Fibroblast of skin of right biceps (primary cell): ENCODE measurements at regions not wholly inside any gene's neighbourhood (a gene's known extent, or its start where the extent isn't known, plus 50 kb on each side); places are given as distances from the start of the nearest gene placed in this dataset.
A peak's percentile ranks its signal among the peaks of the same experiment; 100 is the strongest.

Experiments used
- DNase-seq: peaks from one replicate; pipeline ENCODE4 v3.0.0-alpha.2; 2013

DNA sequence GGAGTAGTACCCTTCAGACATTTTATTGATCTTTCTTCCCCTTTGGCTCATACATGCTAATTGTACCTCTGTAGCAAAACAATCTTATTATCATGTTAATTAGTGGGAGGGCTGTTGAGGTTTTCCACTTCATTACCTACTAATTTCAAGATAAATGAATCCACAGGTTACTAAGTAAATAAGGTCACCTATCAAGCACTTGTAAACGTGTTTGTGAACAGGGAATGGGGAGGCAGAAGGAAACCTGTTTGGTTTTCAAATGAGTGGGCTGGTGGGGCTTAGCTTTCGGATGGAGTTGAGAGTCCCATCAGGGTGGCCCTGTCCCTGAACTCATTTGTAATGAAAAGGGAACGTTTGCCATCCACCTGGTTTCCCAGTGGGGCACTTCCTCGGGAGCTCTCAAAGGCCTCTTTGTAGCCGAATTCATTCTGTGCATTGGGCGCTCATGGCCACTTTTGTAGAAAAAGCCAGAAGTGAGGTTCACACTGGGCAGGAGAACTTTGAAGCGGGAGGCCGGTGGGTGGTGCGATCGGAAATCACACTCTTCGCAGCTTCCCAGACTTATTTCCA is 419.8 kb upstream of the NR2F2 start:
- DNase-seq: no peak

GRCh38 chr15:95911570-95912279 is 418.8 kb upstream of the NR2F2 start:
- no peak for DNase-seq

GRCh38 chr15:95912280-95912625 is 418.2 kb upstream of the NR2F2 start:
- no peak for DNase-seq

DNA sequence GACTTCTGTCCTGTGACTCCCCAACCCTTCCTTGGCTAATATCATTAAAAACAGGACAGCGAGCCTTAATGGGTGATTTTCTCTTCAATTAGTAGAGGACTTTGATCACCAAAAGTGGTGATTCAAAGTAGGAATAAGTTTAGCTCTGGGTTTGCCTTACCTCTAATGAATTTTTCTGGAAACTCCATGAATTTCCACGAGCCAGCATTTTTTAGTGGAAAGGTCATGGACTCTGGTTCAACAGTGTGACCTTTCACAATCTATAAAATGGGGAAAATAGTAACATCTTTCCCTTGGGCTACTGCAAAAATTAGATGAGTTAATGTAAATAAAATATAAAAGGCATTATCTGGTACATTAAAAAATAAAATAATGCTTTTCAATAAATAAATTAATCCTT is 417.8 kb upstream of the NR2F2 start:
- DNase-seq: no peak

DNA sequence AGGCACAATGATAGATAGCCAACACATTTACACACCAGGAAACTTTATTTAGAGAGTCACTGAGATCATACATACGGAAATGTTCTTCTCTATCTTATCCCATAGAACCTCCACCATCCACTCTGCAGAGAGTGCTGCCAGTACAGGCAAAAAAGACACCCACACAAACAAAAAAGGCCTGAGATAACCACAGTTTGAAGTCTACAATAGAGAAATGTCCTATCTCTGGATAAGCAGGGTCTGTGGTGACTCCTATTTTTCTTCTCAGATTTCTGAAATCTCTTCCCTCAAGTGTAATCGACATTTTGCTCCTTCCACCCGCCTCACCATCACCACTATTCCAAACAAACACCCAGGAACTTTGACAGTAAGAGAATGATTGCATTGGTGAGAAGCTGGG is 413.9 kb upstream of the NR2F2 start:
- DNase-seq: no peak

- no peak for DNase-seq
Measured at GRCh38 chr15:95918525-95918924, 412.0 kb upstream of the NR2F2 start.

GRCh38 chr15:95919460-95919859 is 411.0 kb upstream of the NR2F2 start:
- no peak for DNase-seq

DNA sequence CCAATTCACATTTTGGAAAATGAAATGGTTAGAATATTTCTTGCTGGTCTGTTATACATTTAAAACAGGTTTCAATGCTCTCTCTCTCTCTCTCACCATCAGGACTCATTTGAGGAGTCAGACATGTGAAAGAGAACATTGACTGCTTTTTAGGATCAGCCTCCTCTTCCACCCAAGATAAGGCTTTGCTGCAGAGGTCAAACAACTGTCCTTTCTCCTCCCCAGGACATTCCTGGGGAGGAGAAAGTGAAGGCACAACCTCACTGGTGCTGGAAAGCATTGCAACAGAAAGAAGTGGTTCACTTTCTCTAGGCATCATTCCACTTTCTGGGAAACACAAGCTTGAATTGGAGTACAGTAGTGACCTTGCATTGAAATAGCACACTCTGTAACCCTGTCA is 409.1 kb upstream of the NR2F2 start:
- DNase-seq: no peak

DNA sequence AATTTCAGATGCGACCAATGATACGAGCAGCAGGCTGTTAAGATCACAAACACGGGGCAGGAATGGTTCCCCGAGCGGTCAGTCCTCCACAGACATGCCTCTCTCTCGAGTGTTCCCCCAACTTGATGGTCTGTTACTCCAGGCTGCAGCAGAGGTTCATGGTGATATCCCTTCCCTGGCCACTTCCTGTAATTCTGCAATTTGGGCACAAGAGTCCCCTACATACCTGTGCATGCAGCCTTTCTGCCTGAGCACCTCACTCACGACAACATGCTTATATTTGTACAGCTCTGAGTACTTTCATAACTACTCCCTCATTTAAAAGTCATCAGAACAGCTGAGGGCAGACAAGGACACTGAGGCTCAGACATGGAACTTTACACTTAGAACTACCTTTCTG is 408.1 kb upstream of the NR2F2 start:
- no peak for DNase-seq

GRCh38 chr15:95923792-95924191 is 406.7 kb upstream of the NR2F2 start:
- DNase-seq: no peak

DNA sequence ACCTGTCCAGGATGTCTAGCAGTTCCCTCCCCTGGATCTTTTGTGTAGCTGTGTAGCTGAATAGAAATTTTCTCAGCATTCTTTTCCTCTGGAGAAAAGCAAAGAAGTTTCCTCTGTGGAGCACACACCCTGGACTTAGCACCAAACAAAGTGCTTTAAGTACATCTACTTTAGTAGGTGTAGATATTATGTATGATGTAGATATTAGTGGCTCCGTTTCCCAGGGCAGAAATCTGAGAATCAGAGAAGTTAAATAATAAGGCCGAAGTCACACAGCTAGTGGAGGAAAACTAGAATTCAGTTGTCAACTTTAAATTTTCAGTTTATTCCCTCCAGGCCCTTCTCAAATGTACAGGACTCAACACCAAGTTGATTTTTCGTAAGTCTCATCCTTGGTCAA is 401.7 kb upstream of the NR2F2 start:
- no peak for DNase-seq

- DNase-seq: no peak
Measured at GRCh38 chr15:95929232-95929846, 401.2 kb upstream of the NR2F2 start.

GRCh38 chr15:95930659-95931375 is 399.7 kb upstream of the NR2F2 start:
- DNase-seq: no peak

- no peak for DNase-seq
Measured at GRCh38 chr15:95931619-95932018, 398.9 kb upstream of the NR2F2 start.

GRCh38 chr15:95932141-95932540 is 398.4 kb upstream of the NR2F2 start:
- no peak for DNase-seq

GRCh38 chr15:95932676-95933075 is 397.8 kb upstream of the NR2F2 start:
- peak; percentile 80 for DNase-seq

DNA sequence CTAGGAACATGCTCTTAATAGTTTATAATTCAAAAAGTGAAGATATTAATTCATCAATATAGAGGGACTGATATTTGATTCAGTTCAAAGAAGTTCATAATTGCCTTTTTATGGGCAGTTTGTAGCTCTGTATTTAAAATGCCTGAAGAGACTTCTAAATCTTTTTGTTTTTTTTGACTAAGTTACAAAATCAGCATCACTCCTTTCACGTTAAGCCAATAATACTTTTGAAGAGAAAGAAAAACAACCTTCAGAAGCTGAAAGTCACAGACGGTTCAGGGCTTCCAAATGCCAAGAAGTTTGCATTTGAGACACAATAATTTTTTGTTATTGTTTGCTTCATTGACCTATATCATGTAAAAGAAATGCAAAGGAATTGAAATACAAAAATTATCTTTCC is 394.6 kb upstream of the NR2F2 start:
- no peak for DNase-seq

DNA sequence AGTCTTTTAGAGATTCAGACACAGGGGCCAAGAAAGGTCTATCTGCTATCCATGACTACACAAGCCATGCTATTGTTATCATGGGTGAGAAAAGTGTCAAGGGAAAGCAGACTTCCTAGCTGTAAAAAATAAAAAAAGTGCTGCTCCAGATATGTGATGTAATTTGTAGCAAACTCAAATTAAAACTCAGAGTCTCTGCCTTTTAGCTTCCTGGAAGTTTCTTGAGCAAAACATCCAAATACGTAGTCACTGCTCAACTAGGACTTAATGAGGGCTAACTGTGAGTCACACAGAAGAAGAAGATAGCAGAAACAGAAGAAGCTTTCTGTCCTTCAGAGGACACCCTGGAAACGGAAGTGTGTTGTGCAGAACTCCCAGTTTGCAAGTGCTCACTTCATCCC is 393.4 kb upstream of the NR2F2 start:
- DNase-seq: peak; percentile 17

GRCh38 chr15:95940431-95940985 is 390.0 kb upstream of the NR2F2 start:
- no peak for DNase-seq

- no peak for DNase-seq
Measured at GRCh38 chr15:95944193-95944592, 386.3 kb upstream of the NR2F2 start.

- no peak for DNase-seq
Measured at GRCh38 chr15:95944661-95945255, 385.7 kb upstream of the NR2F2 start.

DNA sequence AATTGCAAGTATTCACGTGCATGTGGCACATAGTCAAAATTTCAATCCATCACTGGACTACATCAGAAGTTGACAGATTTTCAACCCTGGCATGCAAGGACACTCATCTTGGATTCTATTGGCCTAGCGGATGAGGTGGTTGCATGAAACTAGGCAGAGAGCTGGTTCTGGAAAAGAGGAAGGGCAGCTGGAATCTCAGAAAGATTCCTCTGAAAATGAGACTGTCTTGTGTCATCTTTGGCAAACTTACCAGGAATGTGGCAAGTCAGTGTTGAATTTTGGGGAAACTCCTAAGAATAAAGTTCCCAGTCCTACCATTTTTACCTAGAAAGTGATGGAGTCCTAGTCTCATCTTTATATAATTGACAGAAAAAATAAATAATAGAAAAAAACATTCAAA is 384.3 kb upstream of the NR2F2 start:
- no peak for DNase-seq

GRCh38 chr15:95946926-95947325 is 383.6 kb upstream of the NR2F2 start:
- DNase-seq: no peak
